ENCODE measurements at regions not wholly inside any gene's neighbourhood (a gene's known extent, or its start where the extent isn't known, plus 50 kb on each side); places are given as distances from the start of the nearest gene placed in this dataset.

DNA sequence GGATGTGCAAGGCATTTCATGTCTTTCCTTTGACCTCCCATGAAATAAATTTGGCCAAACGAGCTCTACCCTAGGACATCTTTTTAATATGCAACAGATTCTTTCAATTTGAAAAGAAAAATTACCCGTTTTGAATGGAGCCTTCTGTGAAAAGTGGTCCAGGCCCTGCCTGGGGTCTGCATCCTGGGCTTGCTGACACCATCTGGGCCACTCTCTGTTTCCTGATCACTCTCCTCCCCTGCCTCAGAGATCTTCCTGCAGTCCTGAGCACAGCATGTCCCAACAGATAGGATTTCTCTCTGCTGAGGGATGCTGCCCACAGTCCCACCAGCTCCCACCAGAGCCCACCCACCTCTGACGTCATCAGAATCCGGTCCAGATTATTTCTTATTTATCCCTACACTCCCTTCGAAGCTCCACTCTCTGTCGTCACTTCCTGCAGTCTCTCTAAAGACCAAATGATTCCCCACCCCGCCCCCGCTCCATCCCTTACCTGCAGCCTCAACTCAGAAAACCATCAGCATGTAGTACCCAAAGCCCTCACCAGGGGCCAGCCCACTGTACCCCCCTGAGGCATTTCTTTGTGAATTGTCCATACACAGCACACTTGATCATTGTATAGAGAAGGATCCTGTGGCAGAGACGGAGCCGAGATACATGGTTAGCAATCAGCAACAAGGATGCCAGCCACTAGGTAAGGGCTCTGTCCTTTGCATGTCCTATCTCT, 192.1 kb upstream of the MGMT start:
- ATAC-seq (no peak), DNase-seq (no peak)
- intact Hi-C loops (cut with DNase I), result no loop called here
- Histone ChIP-seq H3K36me3 (no peaks in the 10 kb centered on the region), H3K27me3 (no peaks in the 10 kb centered on the region), H3K9me3 (no peaks in the 10 kb centered on the region), H3K27ac (no peak overlapping the region), H3K4me3 (no peak overlapping the region), H3K4me1 (no peaks in the 10 kb centered on the region)
- TF ChIP-seq, protein P1, sequence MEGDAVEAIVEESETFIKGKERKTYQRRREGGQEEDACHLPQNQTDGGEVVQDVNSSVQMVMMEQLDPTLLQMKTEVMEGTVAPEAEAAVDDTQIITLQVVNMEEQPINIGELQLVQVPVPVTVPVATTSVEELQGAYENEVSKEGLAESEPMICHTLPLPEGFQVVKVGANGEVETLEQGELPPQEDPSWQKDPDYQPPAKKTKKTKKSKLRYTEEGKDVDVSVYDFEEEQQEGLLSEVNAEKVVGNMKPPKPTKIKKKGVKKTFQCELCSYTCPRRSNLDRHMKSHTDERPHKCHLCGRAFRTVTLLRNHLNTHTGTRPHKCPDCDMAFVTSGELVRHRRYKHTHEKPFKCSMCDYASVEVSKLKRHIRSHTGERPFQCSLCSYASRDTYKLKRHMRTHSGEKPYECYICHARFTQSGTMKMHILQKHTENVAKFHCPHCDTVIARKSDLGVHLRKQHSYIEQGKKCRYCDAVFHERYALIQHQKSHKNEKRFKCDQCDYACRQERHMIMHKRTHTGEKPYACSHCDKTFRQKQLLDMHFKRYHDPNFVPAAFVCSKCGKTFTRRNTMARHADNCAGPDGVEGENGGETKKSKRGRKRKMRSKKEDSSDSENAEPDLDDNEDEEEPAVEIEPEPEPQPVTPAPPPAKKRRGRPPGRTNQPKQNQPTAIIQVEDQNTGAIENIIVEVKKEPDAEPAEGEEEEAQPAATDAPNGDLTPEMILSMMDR (IDR thresholded peaks at IDR 0.05), result no peak

DNA sequence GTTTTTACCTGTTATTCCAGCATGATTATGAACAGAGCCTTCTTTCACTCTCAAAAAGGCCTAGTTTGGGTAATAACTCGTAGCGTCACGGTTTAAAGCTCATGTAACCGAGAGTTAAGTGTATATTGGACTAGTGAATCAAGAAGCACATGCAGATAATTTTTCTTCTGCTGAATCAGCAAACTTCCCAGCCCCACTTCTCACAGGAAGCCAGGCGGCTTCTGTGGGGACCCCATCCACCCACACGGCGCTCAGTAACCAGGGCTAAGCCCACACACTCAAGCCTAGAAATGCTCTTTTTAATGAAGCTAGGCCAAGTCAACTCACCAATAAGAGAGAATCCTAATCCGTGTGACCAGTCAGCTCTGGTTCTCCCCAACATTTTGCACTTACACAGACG, 191.2 kb upstream of the MGMT start:
- no peaks in the 10 kb centered on the region for H3K36me3 ChIP-seq
- no peaks in the 10 kb centered on the region for H3K27me3 ChIP-seq
- no peak for ATAC-seq
- intact Hi-C loops (cut with DNase I), result no loop called here
- H3K9me3 ChIP-seq, result no peaks in the 10 kb centered on the region
- no peak overlapping the region for H3K4me3 ChIP-seq
- no peak overlapping the region for H3K27ac ChIP-seq
- no peak for DNase-seq
- no peaks in the 10 kb centered on the region for H3K4me1 ChIP-seq
- TF ChIP-seq, protein P1 (IDR thresholded peaks at IDR 0.05), result no peak

DNA sequence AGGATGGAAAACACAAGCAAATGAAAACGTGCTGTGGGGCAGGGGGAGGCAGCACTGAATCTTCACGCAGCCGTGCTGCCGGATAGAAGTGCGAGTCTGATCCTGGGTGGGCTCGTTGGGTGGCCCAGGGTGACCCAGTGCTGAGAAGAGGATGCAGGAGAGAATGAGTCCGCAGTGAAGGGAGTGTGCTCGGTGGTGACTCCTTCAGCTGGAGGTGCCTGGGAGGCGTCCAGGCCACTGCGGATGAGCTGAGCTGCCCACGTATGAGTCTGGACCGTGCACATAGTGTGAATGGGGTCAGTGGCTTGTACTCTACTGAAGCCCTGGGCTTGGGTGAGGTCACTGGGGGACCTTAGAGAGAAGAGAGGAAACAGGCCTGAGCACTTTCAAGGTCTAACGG, 190.0 kb upstream of the MGMT start:
- no peaks in the 10 kb centered on the region for H3K9me3 ChIP-seq
- H3K4me3 ChIP-seq, result no peak overlapping the region
- intact Hi-C loops (cut with DNase I), result no loop called here
- no peaks in the 10 kb centered on the region for H3K36me3 ChIP-seq
- DNase-seq (no peak), ATAC-seq (peak; percentile 24)
- TF ChIP-seq, protein P1 (IDR thresholded peaks at IDR 0.05), result no peak
- no peak overlapping the region for H3K27ac ChIP-seq
- no peaks in the 10 kb centered on the region for H3K4me1 ChIP-seq
- H3K27me3 ChIP-seq, result no peaks in the 10 kb centered on the region

DNA sequence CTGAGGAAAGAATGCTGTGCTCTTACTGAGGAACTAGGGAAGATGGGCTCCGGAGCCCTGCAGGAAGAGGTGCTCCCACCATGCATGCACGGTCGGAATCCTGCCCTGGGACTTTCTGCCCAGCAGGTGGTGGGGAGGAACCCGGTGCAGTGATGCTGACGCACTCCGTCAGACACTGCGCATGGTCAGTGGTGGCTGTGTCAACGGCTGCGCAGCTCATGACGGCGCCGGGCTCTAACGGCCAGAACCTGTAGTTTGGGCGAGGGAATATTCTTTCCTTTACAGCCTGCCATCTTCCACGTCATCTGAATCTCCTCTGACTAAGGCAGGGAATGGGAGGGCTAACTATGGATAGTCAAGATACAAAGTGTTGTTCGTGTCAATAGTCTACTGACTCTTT, 189.2 kb upstream of the MGMT start:
- H3K36me3 ChIP-seq, result no peaks in the 10 kb centered on the region
- H3K27me3 ChIP-seq, result no peaks in the 10 kb centered on the region
- ATAC-seq, result no peak
- TF ChIP-seq, protein P1 (IDR thresholded peaks at IDR 0.05), result no peak
- H3K27ac ChIP-seq, result no peak overlapping the region
- intact Hi-C loops (cut with DNase I), result no loop called here
- no peak for DNase-seq
- no peaks in the 10 kb centered on the region for H3K9me3 ChIP-seq
- no peak overlapping the region for H3K4me3 ChIP-seq
- no peaks in the 10 kb centered on the region for H3K4me1 ChIP-seq

DNA sequence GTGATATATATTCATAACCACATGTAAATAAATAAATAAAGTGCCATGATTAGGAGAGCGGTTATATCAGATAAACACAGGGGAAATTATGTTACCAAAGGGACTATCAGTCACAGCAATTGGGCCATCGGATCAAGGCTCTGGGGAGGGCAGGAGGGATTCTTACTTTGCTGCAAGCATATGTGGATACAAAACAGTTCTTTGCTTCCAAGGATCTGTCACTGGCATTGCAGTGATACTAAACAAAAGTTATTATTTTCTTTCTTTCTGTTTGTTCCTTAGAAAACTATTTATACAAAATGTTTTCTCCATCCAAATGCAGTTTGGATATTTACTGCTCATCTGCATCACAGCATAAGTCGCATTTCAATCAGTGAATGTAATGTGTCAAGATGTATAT, 188.4 kb upstream of the MGMT start:
- DNase-seq (no peak), ATAC-seq (no peak)
- intact Hi-C loops (cut with DNase I), result no loop called here
- Histone ChIP-seq H3K4me1 (no peaks in the 10 kb centered on the region), H3K27ac (no peak overlapping the region), H3K27me3 (no peaks in the 10 kb centered on the region), H3K4me3 (no peak overlapping the region), H3K36me3 (no peaks in the 10 kb centered on the region), H3K9me3 (no peaks in the 10 kb centered on the region)
- TF ChIP-seq, protein P1 (IDR thresholded peaks at IDR 0.05), result no peak
